HG03135 (cell line): ENCODE measurements at regions not wholly inside any gene's neighbourhood (a gene's known extent, or its start where the extent isn't known, plus 50 kb on each side); places are given as distances from the start of the nearest gene placed in this dataset.

Experiments
- ATAC-seq: cut with Tn5 transposase; IDR thresholded peaks from one replicate; pipeline ENCODE4 v1.9.1; 2021; ENCODE audit warnings: mild to moderate bottlenecking, moderate library complexity; ENCODE audit not compliant: unreplicated experiment

DNA sequence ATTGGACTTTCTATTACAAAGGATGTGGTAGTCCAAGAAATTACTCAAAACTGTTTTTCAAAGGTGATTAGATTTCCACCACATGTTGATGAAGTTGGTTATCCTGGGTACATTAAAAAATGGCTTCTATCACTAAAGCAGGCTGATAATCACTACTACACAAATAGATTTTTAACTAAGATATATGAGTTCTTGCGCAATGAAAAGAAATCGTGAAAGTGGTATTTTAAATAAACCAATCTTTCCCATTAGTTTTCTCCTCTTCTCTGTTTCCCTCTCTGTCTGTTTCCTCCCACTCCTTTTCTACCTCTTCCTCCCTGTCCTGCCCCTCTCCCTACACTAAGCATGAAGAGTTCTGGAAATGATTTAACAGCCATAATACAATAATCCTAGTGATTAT is 487.9 kb upstream of the CITED2 start:
- ATAC-seq = no peak

DNA sequence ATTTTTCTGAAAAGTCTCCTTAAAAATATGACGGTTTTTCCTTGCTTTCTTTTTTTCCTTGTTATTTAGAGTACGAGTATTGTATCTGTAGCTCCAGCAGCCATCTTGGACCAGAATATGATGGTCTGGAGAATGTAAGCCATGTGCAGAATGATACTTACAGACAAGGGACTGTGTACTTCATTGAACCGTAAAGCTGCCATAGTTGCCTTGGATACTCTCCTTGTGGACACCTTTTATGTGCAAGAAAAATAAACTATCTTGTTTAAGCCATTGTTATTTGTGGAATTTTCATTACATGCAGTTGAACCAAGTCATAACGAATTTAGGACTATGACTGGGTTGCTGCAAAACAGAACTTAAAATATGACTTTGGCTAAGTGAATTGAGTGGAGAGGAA is 485.8 kb upstream of the CITED2 start:
- no peak for ATAC-seq

DNA sequence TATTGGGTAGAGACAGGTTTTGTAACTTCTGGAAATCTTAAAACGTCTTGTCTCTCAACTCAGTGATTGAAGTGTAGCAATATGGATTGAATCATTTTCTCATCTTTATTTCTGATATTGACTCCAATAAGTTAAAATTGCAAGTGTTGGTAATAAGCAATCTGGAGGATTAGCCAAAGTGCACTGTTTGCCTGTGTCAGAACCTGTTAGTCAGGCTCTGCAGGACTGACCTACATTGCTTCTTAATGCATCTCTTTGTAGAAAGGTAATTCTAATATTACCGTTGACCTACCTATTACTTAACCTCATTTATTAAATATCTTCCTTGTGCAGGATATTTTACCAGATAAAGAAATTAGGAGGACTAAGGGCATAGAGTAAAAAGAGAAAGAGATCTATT is 484.0 kb upstream of the CITED2 start:
- no peak for ATAC-seq

DNA sequence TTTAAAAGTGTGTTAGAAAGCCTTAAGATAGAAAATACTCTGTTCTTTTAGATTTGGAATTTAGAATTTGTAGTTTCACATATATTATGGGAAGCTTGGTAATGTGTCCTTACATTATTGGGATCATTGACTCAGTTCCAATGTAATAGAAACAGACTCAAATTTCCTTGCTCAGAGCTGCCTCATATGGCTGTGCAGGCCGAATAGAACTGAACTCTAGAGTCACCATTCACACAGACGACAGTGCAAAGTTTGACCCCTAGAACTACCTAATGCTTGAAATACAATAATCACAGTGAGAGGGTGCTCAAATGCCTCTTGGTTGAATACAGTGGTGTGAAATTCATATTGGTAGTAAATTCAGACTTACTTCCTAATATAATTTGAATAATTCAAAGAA is 482.7 kb upstream of the CITED2 start:
- ATAC-seq = no peak

DNA sequence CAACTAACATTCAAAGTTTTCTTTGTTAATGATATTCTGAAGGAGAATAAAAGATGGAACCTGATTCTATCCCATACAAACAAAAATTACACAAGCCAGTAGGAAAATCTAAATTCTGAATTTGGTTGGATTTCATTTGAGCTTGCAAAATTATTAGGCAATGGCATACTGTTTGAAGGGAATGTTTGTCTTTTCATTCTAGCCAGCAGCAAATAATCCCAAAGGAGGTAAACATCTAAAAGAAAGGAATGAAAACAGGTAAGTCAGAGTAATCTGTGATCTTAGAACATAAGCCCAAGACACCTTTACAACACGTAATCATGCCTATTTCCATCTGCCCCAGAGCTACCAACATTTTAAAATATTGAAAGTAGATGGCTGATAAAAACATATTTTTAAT is 482.1 kb upstream of the CITED2 start:
- no peak for ATAC-seq

DNA sequence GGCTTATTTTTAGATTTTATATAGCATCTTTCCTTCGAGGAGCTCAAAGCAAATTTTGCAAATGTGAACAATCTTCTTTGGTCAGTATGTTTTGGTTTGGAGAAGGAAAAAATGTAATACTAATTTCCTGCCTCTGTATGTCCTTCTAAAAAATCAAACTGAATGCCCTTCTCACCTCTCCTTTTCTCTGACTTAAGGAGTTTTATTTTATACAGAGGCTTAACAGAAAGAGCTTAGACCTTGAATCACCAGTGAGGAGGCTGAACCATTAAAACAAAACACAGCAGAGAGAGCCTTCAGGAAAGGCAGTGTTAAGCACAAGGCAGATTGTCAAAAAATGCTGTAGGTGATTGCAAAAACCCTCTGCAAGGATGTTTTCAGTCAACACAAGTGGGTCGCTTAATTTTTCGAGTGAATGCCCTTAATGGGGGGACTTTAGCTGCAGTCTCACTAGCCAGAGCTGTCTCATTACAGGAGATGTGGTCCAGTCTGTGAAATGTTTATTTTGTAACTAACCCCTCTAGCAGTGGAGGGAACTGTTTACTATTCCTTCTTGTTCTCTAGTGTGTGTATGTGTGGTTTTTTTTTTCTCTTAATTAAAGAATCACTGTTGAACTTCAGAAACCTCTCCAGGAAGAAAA is 481.3 kb upstream of the CITED2 start:
- no peak for ATAC-seq

DNA sequence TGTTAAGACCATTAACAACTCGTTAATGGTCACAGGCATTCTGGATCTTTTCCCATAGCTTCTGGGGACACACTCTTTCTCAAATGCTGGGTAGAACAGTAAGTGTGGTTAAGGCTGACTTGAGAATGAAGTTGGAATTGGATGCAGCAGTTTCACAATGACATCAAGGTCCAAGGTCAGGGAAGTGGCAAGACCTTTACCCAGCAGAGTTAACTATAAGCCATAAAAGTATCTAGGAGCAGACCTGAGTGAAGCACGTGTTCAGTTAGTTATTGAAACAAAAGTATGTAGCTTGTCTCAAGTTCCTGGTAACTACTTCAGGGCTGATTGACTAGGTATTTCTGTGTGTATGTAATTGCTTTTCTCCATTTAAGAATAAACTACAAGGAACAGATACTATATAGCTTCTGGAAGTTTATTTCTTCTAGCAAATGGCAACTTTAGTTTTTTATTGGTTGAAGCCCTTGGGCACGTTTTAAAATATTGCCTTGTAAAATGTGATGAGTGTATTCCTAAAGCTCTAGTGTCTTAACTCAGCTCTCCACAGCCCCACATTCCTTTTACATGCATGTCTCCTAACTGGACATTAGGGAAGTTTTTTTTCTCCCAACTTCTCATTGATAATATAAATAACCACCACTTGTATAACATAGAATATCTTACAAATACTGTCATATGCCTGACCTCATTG is 479.0 kb upstream of the CITED2 start:
- ATAC-seq = no peak

DNA sequence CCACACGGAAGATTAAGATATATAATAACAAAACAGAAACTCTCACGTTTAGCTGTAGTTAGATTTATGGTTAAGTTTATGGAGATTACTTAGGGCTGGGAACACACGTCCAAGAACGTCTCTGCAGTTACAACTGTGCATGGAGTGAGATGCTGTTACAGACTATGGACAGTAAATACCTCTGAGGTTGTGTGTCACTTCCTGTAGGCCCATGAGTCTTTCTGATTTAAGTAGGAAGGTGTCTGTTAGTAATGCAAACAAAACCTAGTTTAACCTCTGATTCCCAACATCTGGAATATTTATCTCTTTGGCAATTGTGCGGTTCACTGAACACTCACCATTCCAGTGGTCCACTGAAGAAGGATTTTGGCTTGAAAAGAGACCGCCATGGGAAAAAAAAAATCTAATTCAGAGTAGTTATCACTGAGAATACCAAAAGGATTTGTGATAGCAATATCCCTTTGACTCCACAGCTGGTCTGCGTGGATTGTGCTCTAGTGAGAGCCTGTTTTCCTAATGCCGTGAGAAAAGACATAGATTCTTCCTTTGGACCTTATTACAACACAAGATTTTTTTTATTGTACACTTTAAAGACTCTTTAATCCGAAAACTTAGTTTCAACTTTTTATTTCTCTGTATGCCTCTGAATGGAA is 478.2 kb upstream of the CITED2 start:
- ATAC-seq = no peak

DNA sequence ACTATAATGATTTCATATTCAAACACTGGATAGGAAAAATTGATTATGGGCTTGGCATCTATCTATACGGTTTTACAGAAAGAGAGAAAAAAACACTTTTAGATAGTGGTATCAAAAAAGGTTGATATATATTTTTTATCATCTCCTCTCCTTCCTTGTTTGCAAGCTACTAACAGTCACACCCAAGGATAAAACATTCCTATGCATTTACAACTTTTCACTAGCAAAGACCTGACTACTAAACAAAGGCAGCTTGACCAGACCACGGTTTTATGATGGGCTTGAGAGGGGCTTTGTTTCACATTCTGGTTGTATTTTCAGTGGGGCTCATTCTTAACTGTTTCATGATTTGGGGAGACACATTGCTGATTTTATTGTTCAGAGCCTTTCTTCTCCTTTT is 477.6 kb upstream of the CITED2 start:
- no peak for ATAC-seq

DNA sequence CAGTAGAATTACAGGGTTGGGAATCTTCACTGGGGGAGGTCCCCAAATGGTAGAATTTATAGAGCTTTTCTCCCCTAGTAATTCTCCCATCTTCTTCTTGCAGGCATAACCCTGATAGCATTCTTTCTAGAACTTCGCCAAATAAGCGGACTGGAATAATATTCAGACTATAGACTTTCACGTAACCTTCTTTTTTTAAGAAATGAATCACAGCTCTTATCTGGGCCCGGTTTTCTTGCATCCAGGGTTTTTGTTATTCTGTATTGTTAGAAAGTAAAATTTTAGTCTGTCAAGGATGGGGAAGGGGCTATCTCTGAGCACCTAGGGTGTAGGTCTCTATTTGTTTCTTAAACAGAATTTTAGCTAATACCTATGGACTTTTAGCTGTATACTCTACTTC is 476.8 kb upstream of the CITED2 start:
- no peak for ATAC-seq

DNA sequence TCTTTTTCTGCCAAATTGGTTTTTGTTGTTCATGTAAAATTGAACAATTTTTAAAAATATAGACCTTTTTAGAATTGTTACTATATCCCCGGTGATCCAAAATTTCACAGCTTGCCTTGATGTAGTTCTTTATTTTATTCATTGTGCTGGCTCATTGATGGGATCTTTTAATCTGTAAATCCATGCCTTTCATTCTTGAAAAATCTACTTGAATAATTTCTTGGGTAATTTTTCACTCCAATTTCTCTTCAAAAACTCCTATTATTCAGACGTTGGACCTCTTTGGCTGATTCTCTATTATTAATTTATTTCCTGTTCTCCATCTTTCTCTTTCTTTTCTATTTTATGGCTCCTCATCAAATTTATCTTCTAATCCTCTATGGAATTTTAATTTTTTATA is 476.1 kb upstream of the CITED2 start:
- ATAC-seq = no peak

DNA sequence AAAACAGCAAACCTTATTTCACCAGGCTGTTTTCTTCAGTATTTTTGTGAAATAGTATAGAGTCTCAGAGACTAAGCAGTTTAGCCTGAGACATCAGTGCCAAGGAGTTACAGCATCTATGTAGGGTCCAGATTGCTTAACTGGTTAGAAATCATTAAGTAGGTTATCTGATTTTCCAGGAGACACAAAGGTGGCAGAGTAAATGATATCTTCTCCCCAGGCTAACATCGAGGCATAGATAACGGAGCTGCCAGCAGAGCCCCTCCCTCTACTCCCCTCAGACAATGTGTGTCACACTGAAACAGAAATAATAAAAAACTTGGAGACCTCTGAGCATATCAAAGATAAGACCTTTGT is 473.0 kb upstream of the CITED2 start:
- ATAC-seq = peak; percentile 15

DNA sequence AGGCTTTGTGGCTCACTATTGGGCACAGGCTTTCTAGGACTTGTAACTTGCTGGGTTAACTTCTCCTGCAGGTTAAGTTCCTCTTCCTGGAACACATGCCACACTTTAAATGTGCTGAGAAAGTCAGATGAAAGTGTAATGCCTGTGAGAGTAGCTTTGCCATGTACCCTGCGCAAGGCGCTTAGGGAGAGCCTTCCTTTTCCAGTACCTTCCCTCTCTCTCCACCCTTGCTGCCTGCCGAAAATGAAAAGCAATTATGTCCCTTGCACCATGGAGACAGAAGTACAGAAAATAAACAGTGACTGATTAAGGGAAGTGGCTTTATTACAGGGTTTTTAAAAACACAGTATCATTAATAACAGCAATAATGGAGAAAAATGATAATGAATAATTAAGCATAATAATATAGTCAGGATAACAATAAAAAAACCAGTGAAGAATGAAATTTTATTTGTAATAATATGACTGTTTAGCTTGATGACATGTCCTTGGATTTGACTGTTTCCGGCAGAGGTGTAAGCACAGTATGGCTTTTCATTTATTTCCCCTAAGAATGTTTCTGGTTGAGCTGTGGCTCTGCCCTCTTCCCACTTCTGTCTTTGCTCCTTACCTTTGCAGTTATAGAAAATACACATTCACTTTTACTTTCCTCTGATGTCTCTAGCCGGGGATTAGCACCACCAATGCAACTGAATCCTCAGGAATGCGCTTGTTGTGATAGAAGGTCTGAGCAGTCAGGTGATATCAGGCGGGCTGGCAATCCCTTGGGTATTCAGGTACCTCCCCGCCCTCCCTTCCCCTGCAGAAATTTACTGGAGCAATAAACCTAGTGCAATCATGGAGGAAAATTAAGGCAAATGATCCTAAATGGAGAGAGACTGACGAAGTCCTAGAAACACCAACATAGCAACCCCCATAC is 472.3 kb upstream of the CITED2 start:
- peak; percentile 73 for ATAC-seq

DNA sequence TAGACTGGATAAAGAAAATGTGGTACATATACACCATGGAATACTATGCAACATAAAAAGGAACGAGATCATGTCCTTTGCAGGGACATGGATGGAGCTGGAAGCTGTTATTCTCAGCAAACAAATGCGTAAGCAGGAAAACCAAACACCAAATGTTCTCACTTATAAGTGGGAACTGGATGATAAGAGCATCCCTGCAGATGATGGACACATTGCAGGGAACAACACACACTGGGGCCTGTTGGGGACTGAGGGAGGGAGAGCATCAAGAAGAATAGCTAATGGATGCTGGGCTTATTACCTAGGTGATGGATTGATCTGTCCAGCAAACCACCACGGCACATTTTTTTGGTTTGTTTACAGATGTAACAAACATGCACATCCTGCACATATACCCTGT is 470.5 kb upstream of the CITED2 start:
- ATAC-seq = no peak

DNA sequence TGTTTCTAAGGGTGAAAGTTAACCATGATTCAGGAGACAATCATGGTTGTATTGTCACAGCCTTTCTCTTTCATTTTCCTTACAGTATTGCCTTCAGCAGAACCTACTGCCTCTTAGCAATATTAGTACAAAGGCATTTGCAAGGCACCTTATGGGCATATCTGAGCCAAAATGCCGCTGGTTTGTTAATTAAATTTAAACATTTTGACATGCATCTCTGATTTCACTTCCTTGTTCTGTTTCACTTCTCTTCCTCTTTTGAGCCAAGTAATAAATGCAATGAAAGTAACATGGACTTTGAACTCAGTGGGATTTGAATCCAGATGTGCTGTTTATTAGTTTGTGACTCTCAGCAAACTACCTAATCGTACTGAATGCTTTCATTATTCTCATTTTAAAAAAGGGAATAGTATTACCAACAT is 467.4 kb upstream of the CITED2 start:
- peak; percentile 73 for ATAC-seq

DNA sequence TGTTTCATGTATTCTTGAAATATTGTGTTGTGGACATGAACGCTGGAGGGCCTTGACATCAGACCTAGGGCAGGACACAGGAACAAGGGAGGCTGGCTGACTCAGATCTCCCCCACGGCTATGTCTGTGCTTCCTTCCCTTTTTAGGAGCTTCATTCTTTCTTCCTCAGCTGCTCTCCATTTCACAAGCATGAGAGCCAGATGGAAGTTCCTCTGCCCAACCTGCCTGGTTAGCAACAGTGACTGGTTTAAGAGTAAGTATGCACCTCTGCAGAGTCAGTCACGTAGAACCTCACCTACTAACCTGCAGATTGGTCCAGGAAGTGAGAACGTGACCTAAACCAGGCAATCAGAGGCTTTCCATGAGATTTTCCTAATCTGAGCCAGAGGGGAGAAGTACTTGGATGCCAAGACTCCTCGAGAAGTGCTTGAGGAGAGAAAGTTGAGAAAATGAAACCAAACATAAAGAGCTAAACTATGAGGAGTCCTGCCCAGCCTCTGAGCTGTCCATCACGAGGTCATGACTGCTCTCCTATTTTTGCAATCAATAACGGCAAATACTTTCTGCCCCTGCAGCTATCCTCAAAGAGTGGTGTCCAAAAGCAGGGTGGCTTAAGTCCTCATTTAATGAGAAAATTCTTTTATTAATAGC is 465.2 kb upstream of the CITED2 start:
- no peak for ATAC-seq

DNA sequence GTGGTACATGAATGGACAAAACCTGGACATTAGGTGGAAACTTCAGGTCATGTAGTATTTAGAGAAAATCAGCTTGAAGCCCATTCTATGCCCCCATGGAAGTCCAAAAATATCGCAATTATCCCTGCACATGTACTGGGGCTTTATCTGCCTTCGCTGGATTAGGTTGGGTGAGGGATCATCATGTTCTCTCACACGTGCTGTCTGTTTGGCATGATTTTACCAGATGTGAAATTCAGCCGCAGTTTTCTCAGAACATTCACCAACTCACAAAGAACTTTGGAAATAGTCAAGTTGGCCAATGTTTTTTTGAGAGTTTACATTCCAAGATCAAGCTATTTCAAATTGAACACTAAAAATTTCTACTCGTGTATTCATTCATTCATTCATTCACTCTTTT is 459.8 kb upstream of the CITED2 start:
- ATAC-seq = no peak

DNA sequence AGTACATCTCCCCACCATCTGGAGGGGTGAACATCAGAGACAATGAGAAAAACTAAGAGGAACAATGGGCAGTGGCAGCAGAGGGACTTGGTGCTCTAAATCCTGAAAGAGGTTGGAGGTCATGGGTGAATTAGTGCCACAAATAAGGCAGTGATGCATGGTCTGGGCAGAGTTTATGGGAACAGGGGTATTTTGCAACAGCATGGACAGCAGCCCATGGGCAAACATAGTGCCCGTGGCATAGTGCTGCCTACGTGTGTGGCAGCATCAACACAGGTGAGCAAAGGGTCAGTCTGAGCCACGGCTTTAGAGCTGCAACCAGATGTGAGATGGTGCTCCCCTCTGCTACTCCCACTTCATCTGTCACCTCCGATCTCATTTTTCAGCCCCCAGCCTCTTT is 459.1 kb upstream of the CITED2 start:
- no peak for ATAC-seq

DNA sequence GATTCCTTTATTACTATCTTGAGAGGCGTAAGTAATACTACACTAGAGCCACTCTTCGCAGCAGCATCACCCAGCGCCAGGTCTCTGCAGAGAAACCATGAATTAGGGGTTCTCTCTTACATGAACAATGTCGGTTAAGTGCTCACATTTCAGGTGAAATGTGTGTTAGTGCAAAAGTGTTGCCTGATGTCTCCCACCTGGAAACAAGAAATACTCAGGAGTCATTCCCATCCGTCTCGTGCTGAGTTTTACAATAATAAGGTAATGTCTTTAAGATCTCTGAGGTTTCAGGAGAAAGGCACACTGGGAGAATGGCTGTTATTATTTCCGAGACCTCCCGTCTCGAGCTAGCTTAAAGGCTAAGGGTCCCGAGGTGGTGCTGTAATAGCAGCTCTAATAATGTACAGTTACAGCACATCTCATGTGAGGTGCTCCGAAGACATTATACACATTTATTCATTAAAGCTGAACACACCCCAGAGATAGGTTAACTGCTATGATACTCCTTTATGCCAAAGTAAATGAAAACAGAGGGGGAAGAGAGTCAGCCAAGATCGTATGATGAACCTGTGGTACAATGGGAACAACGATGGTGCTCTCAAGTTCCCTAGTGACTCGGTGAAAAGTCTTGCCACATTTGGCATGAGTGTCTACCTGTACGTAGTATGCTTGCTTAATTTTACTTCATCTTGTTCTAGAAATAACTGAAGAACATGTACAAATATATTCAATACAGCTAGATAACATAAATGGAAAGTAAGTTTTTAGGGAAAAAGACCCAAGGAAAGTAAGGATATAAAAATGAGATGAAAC is 458.3 kb upstream of the CITED2 start:
- ATAC-seq = no peak

DNA sequence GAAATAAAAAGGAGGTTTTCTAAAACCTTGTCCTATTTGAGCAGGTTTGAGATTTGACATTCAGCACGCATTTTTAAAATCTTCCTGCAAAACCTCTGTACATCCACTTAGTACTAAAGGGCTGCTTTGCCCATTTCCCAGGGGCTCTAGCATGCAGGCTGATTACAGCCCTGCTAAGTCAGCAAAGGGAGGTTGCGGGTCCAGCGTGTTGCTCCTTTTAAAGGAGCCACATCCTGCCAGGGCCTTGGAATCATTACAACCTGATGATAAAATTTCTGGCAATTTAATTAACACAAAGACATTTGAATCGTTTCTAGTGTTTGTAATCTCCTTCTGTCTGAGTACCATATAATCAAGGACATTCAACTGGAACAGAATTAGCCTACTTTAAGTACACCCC is 455.1 kb upstream of the CITED2 start:
- no peak for ATAC-seq
